GM12891 (cell line): ENCODE measurements at regions not wholly inside any gene's neighbourhood (a gene's known extent, or its start where the extent isn't known, plus 50 kb on each side); places are given as distances from the start of the nearest gene placed in this dataset.

Experiments
- POLR2A ChIP-seq: IDR thresholded peaks from 2 replicates; pipeline ENCODE4 v1.6.1; 2011; ENCODE audit warnings: low read depth, low read length, control low read depth
- POLR2AphosphoS5 ChIP-seq: IDR thresholded peaks from 2 replicates; pipeline ENCODE4 v1.6.1; 2011; ENCODE audit warnings: low read depth, low read length, control low read depth
- TAF1 ChIP-seq: IDR thresholded peaks from 2 replicates; pipeline ENCODE4 v1.6.1; 2011; ENCODE audit warnings: low read depth, low read length, control low read depth

GRCh38 chr2:40016151-40016885 lies 237.3 kb upstream of the THUMPD2 start:
- TF ChIP-seq POLR2A = no peak
- no peak for TF ChIP-seq POLR2AphosphoS5
- no peak for TF ChIP-seq TAF1
